T-cell (primary cell): ENCODE measurements at regions not wholly inside any gene's neighbourhood (a gene's known extent, or its start where the extent isn't known, plus 50 kb on each side); places are given as distances from the start of the nearest gene placed in this dataset.

Experiments used
- ATAC-seq, 4 experiments: fragments of 200-7000 bp in 3 of 4; fragments of 150-1000 bp in 1 of 4; cut with Tn5 transposase; replicated peaks in 1 of 4; 1 replicate in 3 of 4; 2 replicates in 1 of 4; pipeline ENCODE4 v1.10.0; 2021; ENCODE audit warnings: moderate library complexity in 3 of 4, mild to moderate bottlenecking in 2 of 4, moderate number of reproducible peaks in 1 of 4
- CTCF ChIA-PET, 2 donors: fragments of 300-600 bp; sonication (Branson Sonifier 250); formaldehyde crosslinking; loops; one replicate each; lab custom pipeline; 2022; ENCODE audit warnings: antibody characterized with exemption in 2 of 2; lab: Charles Lee
- POLR2A ChIA-PET, 2 donors: fragments of 300-600 bp; sonication (Branson Sonifier 250); formaldehyde crosslinking; loops; one replicate each; lab custom pipeline; 2022; ENCODE audit warnings: antibody characterized with exemption in 2 of 2; lab: Charles Lee
- DNase-seq, 35 experiments: peaks; one replicate each; pipeline versions ENCODE4 v3.0.0 to v3.0.0-alpha.2; 2013 to 2023
- H3K27ac ChIP-seq: one replicate; pipeline ENCODE4 v1.5.1; 2013; ENCODE audit warnings: low read length
- H3K27me3 ChIP-seq, 2 experiments: replicated peaks in 1 of 2; 1 replicate in 1 of 2; 2 replicates in 1 of 2; pipeline versions ENCODE4 v1.6.1 to v1.7.0; 2013; ENCODE audit warnings: low read length in 1 of 2, mixed read lengths in 1 of 2; ENCODE audit not compliant: control insufficient read depth in 2 of 2, insufficient read depth in 2 of 2; ENCODE audit errors: extremely low read depth in 1 of 2
- H3K36me3 ChIP-seq, 2 donors: 1 replicate in 1 of 2; 2 replicates in 1 of 2; pipeline versions ENCODE4 v1.6.1 to v1.7.0; 2013; ENCODE audit warnings: low read length in 1 of 2; ENCODE audit not compliant: control insufficient read depth in 2 of 2, insufficient read depth in 1 of 2; ENCODE audit errors: extremely low read depth in 1 of 2
- H3K4me1 ChIP-seq, 2 experiments: 1 replicate in 1 of 2; 2 replicates in 1 of 2; pipeline versions ENCODE4 v1.6.1 to v1.7.0; 2013; ENCODE audit warnings: low read length in 2 of 2, mixed read lengths in 1 of 2; ENCODE audit not compliant: insufficient read depth in 2 of 2, control insufficient read depth in 1 of 2; ENCODE audit errors: extremely low read depth in 1 of 2
- H3K4me3 ChIP-seq, 2 donors: 1 replicate in 1 of 2; 2 replicates in 1 of 2; pipeline versions ENCODE4 v1.5.1 to v1.7.0; 2013; ENCODE audit warnings: mild to moderate bottlenecking in 2 of 2, low read length in 1 of 2, moderate library complexity in 1 of 2; ENCODE audit not compliant: control insufficient read depth in 1 of 2; ENCODE audit errors: extremely low read depth in 1 of 2
- H3K9me3 ChIP-seq: 2 replicates; pipeline ENCODE4 v1.7.0; 2013
- H3K27ac Mint-ChIP-seq, 2 donors: one replicate each; pipeline ENCODE4 v1.8.0; 2020 to 2021; ENCODE audit warnings: mild to moderate bottlenecking in 2 of 2, mixed read lengths in 2 of 2
- H3K27me3 Mint-ChIP-seq, 2 donors: one replicate each; pipeline ENCODE4 v1.8.0; 2021 to 2022; ENCODE audit warnings: mixed read lengths in 2 of 2
- H3K36me3 Mint-ChIP-seq: one replicate; pipeline ENCODE4 v1.8.0; 2021; ENCODE audit warnings: mixed read lengths
- H3K4me1 Mint-ChIP-seq, 3 donors: one replicate each; pipeline ENCODE4 v1.8.0; 2020 to 2022; ENCODE audit warnings: mixed read lengths in 3 of 3, mild to moderate bottlenecking in 1 of 3
- H3K4me3 Mint-ChIP-seq, 3 donors: one replicate each; pipeline ENCODE4 v1.8.0; 2020 to 2022; ENCODE audit warnings: mild to moderate bottlenecking in 3 of 3, mixed read lengths in 3 of 3, moderate library complexity in 3 of 3
- H3K9me3 Mint-ChIP-seq, 3 donors: one replicate each; pipeline ENCODE4 v1.8.0; 2020 to 2022; ENCODE audit warnings: mixed read lengths in 3 of 3
- WGBS: methylation state at CpG from one replicate; pipeline ENCODE4 v1.1.5; 2013; ENCODE audit warnings: missing lambda C conversion rate; ENCODE audit not compliant: insufficient coverage; 5-methylcytosine and 5-hydroxymethylcytosine counted together

DNA sequence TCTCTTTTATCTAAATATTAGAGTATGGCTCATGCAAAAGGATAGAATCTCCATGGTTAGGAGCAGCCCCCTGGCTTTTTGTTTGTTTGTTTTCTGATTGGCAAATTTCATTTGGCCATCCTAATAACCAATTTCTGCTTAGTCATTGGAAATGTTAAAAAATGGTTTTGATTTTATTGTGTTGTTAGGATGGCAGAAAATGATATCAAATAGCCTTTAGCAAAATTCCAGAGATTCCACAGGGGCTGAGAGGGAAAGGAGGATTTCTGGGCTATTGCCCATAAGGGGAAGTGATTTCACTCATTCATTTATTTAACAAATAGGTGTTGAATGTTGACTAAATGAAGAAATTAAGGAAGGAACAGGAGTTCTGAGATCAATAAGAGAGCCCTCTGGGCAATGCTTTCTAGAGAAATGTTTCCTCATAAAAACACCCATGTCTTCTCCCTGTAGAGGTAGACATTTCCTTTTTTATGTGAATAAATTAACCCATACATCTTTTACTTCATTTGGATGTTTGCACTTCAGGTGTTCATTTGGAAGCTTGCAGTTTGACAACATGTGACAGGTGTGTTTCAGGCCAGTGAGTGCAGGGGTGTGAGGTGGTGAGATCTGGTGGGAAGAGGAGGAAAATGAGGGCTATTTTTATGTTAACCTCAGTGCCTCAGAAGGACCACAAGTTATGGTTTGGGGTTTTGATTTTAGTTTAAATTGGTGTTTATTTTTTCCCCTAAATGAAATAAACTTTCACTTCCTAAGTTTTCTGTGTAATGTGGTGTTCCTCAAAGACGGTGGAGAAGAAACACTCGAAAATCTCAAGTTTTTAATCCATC is 61.7 kb upstream of the EPC2 start:
- no peak overlapping the region for H3K27ac ChIP-seq
- Mint-ChIP-seq H3K4me1 (peaks cover 0 to 4% (median 4%) of the 10 kb centered on the region in 3 donors), H3K27ac (no peak overlapping the region), H3K27me3 (peaks cover 12% of the 10 kb centered on the region in 2 donors), H3K9me3 (no peaks in the 10 kb centered on the region), H3K36me3 (no peaks in the 10 kb centered on the region), H3K4me3 (no peak overlapping the region)
- no peaks in the 10 kb centered on the region for H3K4me1 ChIP-seq
- ChIA-PET CTCF (interaction anchor here in 1 of 2 donors (0.5 kb wide), 1 partner anchor 24 kb away, joined by 3 read pairs; no protein-coding TSS in a partner anchor), POLR2A (interaction anchor here (0.7 kb wide), 2 partner anchors 63 to 107 kb away, joined by 3 read pairs; no protein-coding TSS in a partner anchor)
- no peaks in the 10 kb centered on the region for H3K9me3 ChIP-seq
- ATAC-seq (no peak), DNase-seq (no peak)
- no peaks in the 10 kb centered on the region for H3K36me3 ChIP-seq
- H3K4me3 ChIP-seq = no peak overlapping the region
- H3K27me3 ChIP-seq = peaks cover 0 to 3% of the 10 kb centered on the region in 2 experiments
- no CpG with 5 or more reads among the region's 2 CpGs for WGBS

- no peaks in the 10 kb centered on the region for H3K9me3 Mint-ChIP-seq
- CTCF ChIA-PET = no interaction called here
- no peak for ATAC-seq
- H3K27me3 Mint-ChIP-seq = no peaks in the 10 kb centered on the region
- 94% methylated on average over 3 of the region's 4 CpGs for WGBS
- Histone ChIP-seq H3K36me3 (no peaks in the 10 kb centered on the region), H3K9me3 (no peaks in the 10 kb centered on the region), H3K4me1 (no peaks in the 10 kb centered on the region), H3K27ac (no peak overlapping the region), H3K27me3 (no peaks in the 10 kb centered on the region), H3K4me3 (no peak overlapping the region)
- H3K27ac Mint-ChIP-seq = no peak overlapping the region
- POLR2A ChIA-PET = no interaction called here
- H3K36me3 Mint-ChIP-seq = no peaks in the 10 kb centered on the region
- H3K4me1 Mint-ChIP-seq = peaks cover 0 to 4% (median 4%) of the 10 kb centered on the region in 3 donors
- no peak overlapping the region for H3K4me3 Mint-ChIP-seq
- no peak for DNase-seq
These were observed 58.9 kb upstream of the EPC2 start for GRCh38 chr2:148585696-148586095.

GRCh38 chr2:148586522-148587128 is 57.9 kb upstream of the EPC2 start:
- no peaks in the 10 kb centered on the region for H3K36me3 ChIP-seq
- no peak overlapping the region for H3K27ac ChIP-seq
- CTCF ChIA-PET = no interaction called here
- no peaks in the 10 kb centered on the region for H3K27me3 ChIP-seq
- WGBS = 100% methylated on average over 1 of the region's 4 CpGs
- no peak for DNase-seq
- Mint-ChIP-seq H3K27me3 (no peaks in the 10 kb centered on the region), H3K9me3 (no peaks in the 10 kb centered on the region), H3K27ac (no peak overlapping the region), H3K4me1 (peaks cover 0 to 4% (median 4%) of the 10 kb centered on the region in 3 donors), H3K4me3 (no peak overlapping the region), H3K36me3 (no peaks in the 10 kb centered on the region)
- no peaks in the 10 kb centered on the region for H3K4me1 ChIP-seq
- no peak overlapping the region for H3K4me3 ChIP-seq
- no peak for ATAC-seq
- H3K9me3 ChIP-seq = no peaks in the 10 kb centered on the region
- POLR2A ChIA-PET = no interaction called here

- H3K36me3 Mint-ChIP-seq = no peaks in the 10 kb centered on the region
- H3K4me1 Mint-ChIP-seq = peaks cover 0 to 4% (median 0%) of the 10 kb centered on the region in 3 donors
- Histone ChIP-seq H3K4me3 (no peak overlapping the region), H3K9me3 (no peaks in the 10 kb centered on the region), H3K27me3 (no peaks in the 10 kb centered on the region), H3K36me3 (no peaks in the 10 kb centered on the region), H3K27ac (no peak overlapping the region), H3K4me1 (no peaks in the 10 kb centered on the region)
- CTCF ChIA-PET = interaction anchor here (0.6 kb wide), 3 partner anchors 275 to 308 kb away, joined by 3 read pairs; no protein-coding TSS in a partner anchor
- H3K27me3 Mint-ChIP-seq = no peaks in the 10 kb centered on the region
- H3K27ac Mint-ChIP-seq = no peak overlapping the region
- DNase-seq = no peak
- WGBS = no CpG with 5 or more reads among the region's 2 CpGs
- H3K4me3 Mint-ChIP-seq = no peak overlapping the region
- ATAC-seq = no peak
- H3K9me3 Mint-ChIP-seq = no peaks in the 10 kb centered on the region
- POLR2A ChIA-PET = interaction anchor here in 1 of 2 donors (0.6 kb wide), 1 partner anchor 107 kb away, joined by 3 read pairs; no protein-coding TSS in a partner anchor
These were observed 53.9 kb upstream of the EPC2 start for GRCh38 chr2:148590612-148591011.

DNA sequence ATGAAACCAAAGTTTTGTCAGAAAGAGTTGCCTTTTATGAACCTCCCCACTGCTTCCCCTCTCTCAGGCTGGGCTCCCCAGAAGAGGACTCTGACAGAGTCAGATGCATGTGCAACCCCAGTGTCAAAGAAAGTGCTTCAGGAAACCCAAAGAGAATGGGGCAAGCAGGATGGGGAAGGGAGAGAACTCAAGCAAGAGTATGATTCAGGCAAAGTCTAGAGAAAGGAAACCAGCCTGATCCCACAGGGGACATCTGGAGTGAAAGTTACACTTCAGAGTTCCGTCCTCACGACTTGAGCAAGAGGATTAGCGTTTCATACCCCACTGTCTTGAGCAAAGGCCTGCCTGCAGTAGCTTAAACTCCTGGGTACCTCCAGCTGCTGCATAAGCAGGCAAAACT is 51.8 kb upstream of the EPC2 start:
- Histone ChIP-seq H3K4me1 (no peaks in the 10 kb centered on the region), H3K27ac (no peak overlapping the region), H3K27me3 (no peaks in the 10 kb centered on the region), H3K9me3 (no peaks in the 10 kb centered on the region), H3K36me3 (no peaks in the 10 kb centered on the region), H3K4me3 (no peak overlapping the region)
- Mint-ChIP-seq H3K4me3 (no peak overlapping the region), H3K27ac (no peak overlapping the region), H3K4me1 (peaks cover 0 to 4% (median 0%) of the 10 kb centered on the region in 3 donors), H3K27me3 (no peaks in the 10 kb centered on the region), H3K36me3 (no peaks in the 10 kb centered on the region), H3K9me3 (no peaks in the 10 kb centered on the region)
- 91% methylated on average over 3 of the region's 3 CpGs for WGBS
- ChIA-PET POLR2A (no interaction called here), CTCF (no interaction called here)
- DNase-seq (no peak), ATAC-seq (no peak)

- Mint-ChIP-seq H3K4me3 (no peak overlapping the region), H3K9me3 (no peaks in the 10 kb centered on the region), H3K36me3 (no peaks in the 10 kb centered on the region), H3K4me1 (peaks cover 0 to 4% (median 0%) of the 10 kb centered on the region in 3 donors), H3K27me3 (no peaks in the 10 kb centered on the region), H3K27ac (no peak overlapping the region)
- WGBS = 100% methylated on average over 2 of the region's 4 CpGs
- Histone ChIP-seq H3K27me3 (no peaks in the 10 kb centered on the region), H3K27ac (no peak overlapping the region), H3K4me3 (no peak overlapping the region), H3K36me3 (no peaks in the 10 kb centered on the region), H3K9me3 (no peaks in the 10 kb centered on the region), H3K4me1 (no peaks in the 10 kb centered on the region)
- POLR2A ChIA-PET = no interaction called here
- no peak for ATAC-seq
- CTCF ChIA-PET = no interaction called here
- no peak for DNase-seq
These were observed 51.1 kb upstream of the EPC2 start for GRCh38 chr2:148593421-148593820.
